Heart right ventricle (tissue), 16 donors: ENCODE measurements at regions not wholly inside any gene's neighbourhood (a gene's known extent, or its start where the extent isn't known, plus 50 kb on each side); places are given as distances from the start of the nearest gene placed in this dataset.

Source experiments
- ATAC-seq, 8 donors: fragments of 200-7000 bp; cut with Tn5 transposase; one replicate each; pipeline ENCODE4 v1.9.1; 2020; ENCODE audit warnings: mild to moderate bottlenecking in 8 of 8, moderate library complexity in 8 of 8, moderate number of reproducible peaks in 1 of 8
- DNase-seq, 2 donors: peaks; one replicate each; pipeline ENCODE4 v3.0.0-alpha.2; 2020
- H3K27ac ChIP-seq, 10 donors: fragments of 200-600 bp; sonication (generic) in 2 of 10; one replicate each; pipeline versions ENCODE4 v1.5.0 to v1.8.0; 2020 to 2022; ENCODE audit warnings: mild to moderate bottlenecking in 3 of 10
- H3K27me3 ChIP-seq, 7 donors: fragments of 200-600 bp; one replicate each; pipeline ENCODE4 v1.8.0; 2021 to 2022; ENCODE audit warnings: mild to moderate bottlenecking in 2 of 7
- H3K36me3 ChIP-seq, 9 donors: fragments of 200-600 bp; sonication (generic) in 1 of 9; one replicate each; pipeline versions ENCODE4 v1.5.0 to v1.8.0; 2020 to 2022; ENCODE audit warnings: mild to moderate bottlenecking in 2 of 9
- H3K4me1 ChIP-seq, 9 donors: fragments of 200-600 bp; sonication (generic) in 1 of 9; one replicate each; pipeline versions ENCODE4 v1.5.0 to v1.8.0; 2020 to 2022; ENCODE audit warnings: mild to moderate bottlenecking in 4 of 9
- H3K4me3 ChIP-seq, 10 donors: fragments of 200-600 bp; sonication (generic) in 2 of 10; one replicate each; pipeline versions ENCODE4 v1.5.0 to v1.8.0; 2020 to 2022; ENCODE audit warnings: mild to moderate bottlenecking in 7 of 10, moderate library complexity in 2 of 10
- H3K9me3 ChIP-seq, 11 donors: fragments of 200-600 bp in 10 of 11; sonication (generic) in 2 of 11; one replicate each; pipeline versions ENCODE4 v1.5.0 to v1.8.0; 2013 to 2022; ENCODE audit warnings: mild to moderate bottlenecking in 2 of 11, control low read depth in 1 of 11, moderate library complexity in 1 of 11
- CTCF ChIP-seq, 9 donors: fragments of 200-600 bp; sonication (generic) in 2 of 9; IDR thresholded peaks; one replicate each; pipeline versions ENCODE4 v1.5.0 to v1.8.0; 2021 to 2022; ENCODE audit warnings: antibody characterized with exemption in 9 of 9, mild to moderate bottlenecking in 5 of 9, moderate library complexity in 1 of 9
- WGBS, 2 donors: extraction: QIAGEN DNeasy Blood & Tissue Kit; methylation state at CpG; one replicate each; pipeline ENCODE4 v1.1.7; 2013; ENCODE audit warnings: inconsistent platforms in 1 of 2; 5-methylcytosine and 5-hydroxymethylcytosine counted together
- intact Hi-C, 10 donors: fragments of 100-400 bp; cut with DNase I; formaldehyde crosslinking; loops; one replicate each; pipeline versions ENCODE4 v1.11.1 to v1.14.2; 2022
- donor health status: Arrhythmogenic right ventricular cardiomyopathy.
- donor health status: ischemic (EF 13 %, LVEDD 7.1; RV severe dilation, severe dysfunction).
- donor health status: healthy with polysubstance abuse.
- donor health status: DM: no; HTN: yes; CAD: no.
- donor health status: DM: no; HTN: no; CAD: no.
- donor health status: ischemic (EF 25% LVEDD 6.9; RV normal size, moderate dysfunction).
- donor health status: ischemic (EF 25% LVEDD 5.7; RV mildly dilated, moderate dysfunction).
- donor health status: healthy.
- donor health status: DM: yes; HTN: yes; CAD: no.
- donor health status: Ischemic cardiomyopathy.
- donor health status: ischemic (EF 35%, LVEDD 5.7; RV mildly dilated, moderate dysfunction).
- donor health status: nonischemic (EF 11% LVEDD 7.7; RV severe dilation, severe dysfunction).
- donor health status: DM: yes; HTN: yes; CAD: no.
- donor health status: PGD.
- donor health status: ischemic (EF 29% LVEDD 5.4; RV normal size, mild dysfunction).
- donor health status: nonischemic (EF 23%, LVEDD 6.1; RV moderate dilation, normal function).

DNA sequence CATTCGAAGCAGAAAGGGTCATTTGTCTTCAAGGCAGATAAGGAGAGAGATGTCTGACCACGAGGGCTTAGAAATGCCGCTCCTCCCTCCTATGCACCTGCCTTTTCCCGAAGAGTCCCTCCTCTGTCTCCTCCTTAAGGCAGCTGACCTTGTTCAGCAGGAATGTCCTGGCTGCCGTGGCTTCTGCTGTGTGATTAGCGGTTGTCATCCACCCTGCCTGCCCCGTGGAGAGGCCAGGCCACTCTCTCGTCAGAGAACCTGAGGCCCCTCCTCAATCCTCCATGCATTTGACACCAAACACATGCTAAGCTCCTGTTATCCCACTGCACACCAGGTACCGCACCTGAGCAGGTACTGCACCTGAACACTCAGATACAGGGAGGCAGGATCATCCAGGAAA, 834.6 kb downstream of the TBC1D22A start:
- ATAC-seq, result no peak
- no peak overlapping the region for H3K27ac ChIP-seq
- intact Hi-C loops, result no loop called here
- no peak for TF ChIP-seq CTCF (IDR thresholded peaks at IDR 0.05)
- H3K9me3 ChIP-seq, result peaks cover 0 to 8% (median 0%) of the 10 kb centered on the region in 11 donors
- H3K36me3 ChIP-seq, result no peaks in the 10 kb centered on the region
- peaks cover 0 to 15% (median 7%) of the 10 kb centered on the region in 7 donors for H3K27me3 ChIP-seq
- 44 to 48% methylated on average over 9 of the region's 9 CpGs for WGBS, 2 donors
- H3K4me1 ChIP-seq, result no peaks in the 10 kb centered on the region
- DNase-seq, result no peak
- no peak overlapping the region for H3K4me3 ChIP-seq

- Histone ChIP-seq H3K4me3 (no peak overlapping the region), H3K36me3 (no peaks in the 10 kb centered on the region), H3K27me3 (peaks cover 0 to 7% (median 3%) of the 10 kb centered on the region in 7 donors), H3K4me1 (no peaks in the 10 kb centered on the region), H3K27ac (no peak overlapping the region), H3K9me3 (peaks cover 0 to 8% (median 0%) of the 10 kb centered on the region in 11 donors)
- ATAC-seq (no peak), DNase-seq (no peak)
- intact Hi-C loops, result no loop called here
- 83 to 86% methylated on average over 9 of the region's 9 CpGs for WGBS, 2 donors
- no peak for TF ChIP-seq CTCF (IDR thresholded peaks at IDR 0.05)
Observed at GRCh38 chr22:47596176-47596690, 833.8 kb downstream of the TBC1D22A start.

GRCh38 chr22:47594836-47595521, 832.5 kb downstream of the TBC1D22A start:
- H3K27ac ChIP-seq, result no peak overlapping the region
- no peak overlapping the region for H3K4me3 ChIP-seq
- WGBS, 2 donors, result 82 to 86% methylated on average over 6 of the region's 6 CpGs
- H3K9me3 ChIP-seq, result peaks cover 0 to 8% (median 0%) of the 10 kb centered on the region in 11 donors
- TF ChIP-seq CTCF (IDR thresholded peaks at IDR 0.05), result no peak
- DNase-seq (no peak), ATAC-seq (no peak)
- no peaks in the 10 kb centered on the region for H3K36me3 ChIP-seq
- H3K4me1 ChIP-seq, result no peaks in the 10 kb centered on the region
- peaks cover 0 to 8% (median 3%) of the 10 kb centered on the region in 7 donors for H3K27me3 ChIP-seq
- intact Hi-C loops, result no loop called here

- DNase-seq (no peak), ATAC-seq (no peak)
- intact Hi-C loops, result no loop called here
- Histone ChIP-seq H3K36me3 (no peaks in the 10 kb centered on the region), H3K9me3 (peaks cover 0 to 8% (median 0%) of the 10 kb centered on the region in 11 donors), H3K4me3 (no peak overlapping the region), H3K27ac (no peak overlapping the region), H3K27me3 (peaks cover 0 to 17% (median 6%) of the 10 kb centered on the region in 7 donors), H3K4me1 (no peaks in the 10 kb centered on the region)
- no peak for TF ChIP-seq CTCF (IDR thresholded peaks at IDR 0.05)
- WGBS, 2 donors, result 83 to 88% methylated on average over 15 of the region's 15 CpGs
Observed at GRCh38 chr22:47593911-47594311, 831.5 kb downstream of the TBC1D22A start.
